NCI-H82 (cell line): ENCODE measurements at regions not wholly inside any gene's neighbourhood (a gene's known extent, or its start where the extent isn't known, plus 50 kb on each side); places are given as distances from the start of the nearest gene placed in this dataset.

Experiments
- DNase-seq: peaks from one replicate; lab custom pipeline; 2025; lab: John Stamatoyannopoulos, UW

DNA sequence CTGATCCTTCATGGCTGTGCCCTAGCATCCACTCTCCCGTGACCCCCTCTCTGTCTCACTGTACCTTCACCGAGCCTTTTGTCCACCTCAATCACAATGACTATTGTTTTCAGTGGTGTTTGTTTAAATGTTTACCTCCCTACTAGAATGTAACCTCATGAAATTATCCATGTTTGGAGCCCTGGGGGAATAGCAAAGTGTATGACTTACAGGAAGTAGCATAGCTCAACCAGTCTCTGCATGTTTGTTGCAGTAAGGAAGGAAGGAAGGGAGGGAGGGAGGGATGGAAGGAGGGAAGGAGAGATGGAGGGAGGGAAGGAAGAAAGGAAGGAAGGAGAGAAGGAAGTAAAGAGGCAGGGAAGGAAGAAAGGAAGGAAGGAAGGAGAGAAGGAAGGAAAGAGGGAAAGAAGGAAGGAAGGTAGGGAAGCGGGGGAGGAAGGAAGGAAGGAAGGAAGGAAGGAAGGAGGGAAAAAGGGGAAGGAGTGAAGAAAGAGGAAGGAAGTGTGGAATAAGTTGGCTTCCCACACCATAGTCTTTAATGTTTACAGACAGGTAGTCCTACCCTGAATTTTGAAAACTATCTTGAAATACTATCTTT lies 421.4 kb downstream of the COG6 start:
- no peak for DNase-seq

DNA sequence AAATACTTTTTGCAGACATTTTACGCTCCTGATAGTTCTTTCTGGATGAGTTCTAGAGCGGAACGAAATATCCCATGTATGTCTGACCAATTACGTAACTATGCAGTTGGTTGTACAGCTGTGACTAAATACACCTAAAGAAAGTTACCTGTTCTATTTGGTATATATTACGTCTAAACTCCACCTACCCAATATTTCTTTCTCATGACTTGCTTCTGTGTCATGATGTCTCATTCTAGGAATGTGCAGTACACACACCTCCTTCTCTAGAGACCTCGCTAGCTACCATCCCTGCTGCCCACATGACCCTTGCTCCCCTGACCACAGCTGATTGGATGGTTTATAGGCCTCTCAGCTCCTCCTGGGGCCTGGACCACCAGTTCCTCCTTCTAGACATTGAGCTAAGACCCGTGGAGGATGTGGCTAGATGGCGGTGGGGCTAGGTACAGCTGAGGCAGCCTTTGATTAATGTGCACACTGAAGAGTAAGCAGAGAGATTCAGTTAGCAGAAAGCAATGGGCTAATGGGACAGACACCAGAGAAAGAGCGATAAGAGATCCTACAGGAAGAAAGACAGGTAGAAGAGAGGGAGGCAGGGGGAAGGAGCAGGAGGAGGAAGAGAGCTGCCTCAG lies 422.1 kb downstream of the COG6 start:
- DNase-seq = no peak

GRCh38 chr13:40079721-40080120 lies 424.3 kb downstream of the COG6 start:
- DNase-seq = no peak

DNA sequence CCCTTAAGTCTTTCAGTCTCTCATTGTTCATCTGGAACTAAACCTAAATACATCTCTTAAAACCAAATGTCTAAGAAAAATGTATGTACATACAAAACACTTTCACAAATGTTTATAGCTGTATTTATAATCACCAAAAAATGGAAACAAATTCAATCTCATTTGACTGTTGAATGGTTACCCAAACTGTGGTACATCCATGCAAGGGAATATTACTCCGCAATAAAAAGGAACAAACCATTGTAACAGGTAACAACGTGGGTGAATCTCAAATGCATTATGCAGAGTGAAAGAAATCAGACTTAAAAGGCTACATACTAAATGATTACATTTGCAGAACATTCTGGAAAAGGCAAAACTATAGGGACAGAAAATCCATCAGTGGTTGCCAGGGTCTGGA lies 425.2 kb downstream of the COG6 start:
- DNase-seq = no peak

DNA sequence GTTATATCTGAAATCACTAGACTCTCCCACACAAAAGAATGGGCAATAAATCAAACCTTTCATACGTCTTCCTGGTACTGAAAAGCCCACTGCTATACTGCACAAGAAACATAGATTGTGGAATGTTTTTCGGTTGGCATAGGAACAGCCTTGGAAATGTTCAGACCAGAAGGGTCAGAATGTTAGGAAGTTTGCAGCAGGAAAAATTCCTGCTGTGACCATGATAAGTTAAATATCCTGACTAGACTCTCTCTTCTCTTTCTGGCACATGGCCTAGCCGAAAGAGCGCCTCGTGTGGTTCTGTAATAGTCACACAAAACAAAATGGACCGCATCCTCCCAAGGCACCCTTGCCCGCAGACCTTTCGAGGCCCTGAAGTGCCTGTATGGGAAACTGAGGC lies 427.2 kb downstream of the COG6 start:
- DNase-seq = no peak

GRCh38 chr13:40083841-40084240 lies 428.4 kb downstream of the COG6 start:
- no peak for DNase-seq

DNA sequence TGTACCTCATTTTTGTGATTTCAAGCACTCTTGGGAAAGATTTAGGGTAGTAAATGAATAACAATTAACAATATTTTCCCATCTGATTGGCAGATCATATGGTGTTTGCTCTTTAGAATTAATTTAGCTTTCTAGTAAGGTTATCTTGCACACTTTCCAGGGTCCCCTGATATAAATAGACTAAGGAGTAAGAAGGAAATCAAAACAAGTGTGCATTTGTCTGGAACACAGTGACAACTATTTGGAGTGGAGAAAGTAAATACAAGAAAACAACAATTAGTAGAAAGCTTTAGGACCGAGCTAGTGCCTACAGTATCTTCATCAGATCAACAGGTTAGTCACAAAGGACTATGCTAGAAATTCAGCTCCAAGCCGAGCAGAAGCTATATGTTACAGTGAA lies 429.5 kb downstream of the COG6 start:
- DNase-seq = no peak

DNA sequence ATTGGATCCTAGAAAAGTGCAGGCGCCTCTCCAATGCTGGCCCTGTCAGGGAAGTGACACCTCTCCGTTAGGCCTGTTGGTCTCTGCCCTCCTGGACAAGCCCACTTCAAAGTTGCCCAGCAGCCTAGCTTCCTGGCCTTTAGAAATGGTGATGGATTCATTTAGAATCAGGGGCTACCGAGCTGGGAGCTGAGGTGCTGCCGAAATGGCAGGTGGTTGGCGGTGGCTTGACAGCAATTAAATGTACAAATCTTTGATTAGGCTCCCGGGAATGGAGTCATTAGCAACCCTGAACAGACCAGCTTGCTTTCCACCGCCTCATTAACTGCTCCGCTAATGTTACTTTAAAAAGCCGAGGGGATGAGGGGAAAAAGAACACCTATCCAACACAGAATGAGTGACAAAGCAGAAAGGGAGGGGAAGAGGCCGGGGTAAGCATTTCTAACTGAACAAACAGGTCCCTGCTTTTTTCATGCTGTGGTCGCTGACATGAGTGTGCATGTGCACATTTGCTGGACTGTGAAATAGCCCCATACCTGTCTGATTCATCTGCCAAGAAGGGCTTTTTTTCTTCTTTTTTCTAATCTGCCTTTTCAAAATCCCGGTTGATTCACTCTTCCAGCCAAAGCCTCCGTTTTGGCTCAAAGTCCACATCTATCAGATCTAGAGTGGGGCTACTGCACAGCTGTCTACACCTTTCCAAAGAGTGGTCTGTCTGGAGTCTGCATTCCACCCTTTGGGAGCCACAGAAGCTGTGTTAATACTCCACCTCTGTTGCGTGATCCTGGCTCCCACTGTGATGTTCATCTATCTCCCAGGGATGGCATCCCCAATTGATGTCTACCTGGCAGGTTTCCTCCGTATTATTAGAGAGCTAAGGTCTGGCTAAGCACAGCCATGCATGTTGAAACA lies 431.9 kb downstream of the COG6 start:
- DNase-seq = peak; percentile 76

- DNase-seq = no peak
These were observed 438.6 kb downstream of the COG6 start for GRCh38 chr13:40094056-40094455.

DNA sequence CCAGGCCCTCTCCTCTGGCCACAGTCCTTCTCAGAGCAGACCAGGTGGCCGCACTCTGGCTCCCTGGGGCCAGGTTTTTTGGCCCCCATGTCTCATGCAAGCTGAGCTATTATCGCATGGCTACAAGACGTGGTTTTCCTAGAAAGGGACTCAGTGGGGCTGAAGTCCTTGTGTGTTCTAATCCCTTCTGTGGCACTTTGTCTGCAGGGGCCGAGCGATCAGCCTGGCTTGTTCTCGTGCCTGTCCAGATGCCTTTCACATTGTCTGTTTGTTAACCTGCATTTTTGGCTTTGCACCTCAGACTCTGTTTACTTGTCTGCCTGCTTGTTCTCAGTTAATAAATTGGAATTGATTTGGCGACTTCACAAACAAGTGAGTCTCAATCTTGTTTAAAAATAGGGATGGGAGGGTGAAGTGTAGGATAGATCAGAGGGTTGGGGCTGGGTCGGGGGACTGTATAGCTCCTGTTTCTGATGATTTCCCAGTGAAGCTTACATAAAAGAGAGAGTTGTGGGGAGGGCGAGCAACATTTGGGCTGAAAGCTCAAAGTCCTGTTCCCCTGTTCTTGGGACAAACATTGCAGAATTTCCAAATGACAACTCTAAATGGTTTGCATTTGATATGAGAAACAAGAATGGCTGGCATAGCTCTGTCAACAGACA lies 440.4 kb downstream of the COG6 start:
- no peak for DNase-seq

GRCh38 chr13:40096357-40096901 lies 441.0 kb downstream of the COG6 start:
- DNase-seq = peak; percentile 57

GRCh38 chr13:40098246-40098645 lies 442.8 kb downstream of the COG6 start:
- no peak for DNase-seq

GRCh38 chr13:40101708-40102359 lies 446.4 kb downstream of the COG6 start:
- DNase-seq = no peak

DNA sequence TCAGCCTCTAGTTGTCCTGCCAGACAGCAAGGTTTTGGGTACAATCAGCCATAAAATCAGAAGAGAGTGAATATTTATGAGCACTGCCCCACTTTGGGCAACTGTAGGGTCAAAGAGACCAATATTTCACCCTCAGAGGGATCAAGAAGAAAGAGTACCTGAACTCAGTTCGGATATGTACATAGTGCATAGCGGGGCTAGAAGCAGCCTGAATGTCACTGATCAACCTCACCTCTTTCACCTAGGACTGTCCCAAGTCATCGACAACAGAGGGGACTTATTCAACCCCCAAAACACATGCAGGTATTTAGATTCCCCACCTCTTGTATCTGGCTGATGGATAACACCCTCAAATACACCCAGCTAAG lies 446.9 kb downstream of the COG6 start:
- no peak for DNase-seq

DNA sequence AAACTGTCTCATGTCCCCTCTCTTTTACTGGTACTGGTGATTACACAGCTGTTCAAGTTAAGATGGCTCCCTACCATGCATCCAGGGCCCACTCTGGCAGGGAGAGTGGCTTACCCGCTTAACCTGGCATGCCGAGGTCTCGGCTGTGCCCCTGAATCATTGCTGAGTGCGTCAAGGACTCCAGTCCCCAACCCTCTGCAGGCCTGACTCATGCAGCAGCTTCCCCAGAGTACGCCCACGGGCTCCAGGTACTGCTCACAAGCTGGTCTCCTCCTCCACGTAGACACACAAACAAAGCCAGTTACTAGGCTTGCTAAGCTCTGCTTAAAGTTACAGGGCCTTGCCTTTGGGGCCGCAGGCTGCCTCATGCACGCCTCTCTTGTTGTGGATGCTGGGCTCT lies 447.4 kb downstream of the COG6 start:
- DNase-seq = no peak

GRCh38 chr13:40103864-40104263 lies 448.4 kb downstream of the COG6 start:
- DNase-seq = no peak

DNA sequence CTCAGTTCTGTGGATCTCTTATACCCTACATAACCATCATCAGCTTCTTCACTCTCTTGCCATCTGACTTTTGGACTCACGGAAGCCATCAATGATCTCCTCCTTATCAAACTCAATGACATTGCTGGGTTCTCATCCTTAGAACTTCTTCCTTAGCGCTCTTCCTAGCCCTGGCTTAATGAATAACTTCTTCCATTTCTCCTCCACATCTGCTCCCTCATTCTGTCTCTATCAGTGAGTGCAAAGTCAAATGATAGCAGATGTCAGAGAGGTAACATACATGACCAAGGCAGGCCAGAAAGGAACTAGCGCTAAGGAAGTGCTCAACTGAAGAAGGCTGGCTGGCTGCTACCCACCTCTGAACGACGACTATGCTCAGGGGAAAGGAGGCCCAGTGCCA lies 449.8 kb downstream of the COG6 start:
- DNase-seq = no peak

DNA sequence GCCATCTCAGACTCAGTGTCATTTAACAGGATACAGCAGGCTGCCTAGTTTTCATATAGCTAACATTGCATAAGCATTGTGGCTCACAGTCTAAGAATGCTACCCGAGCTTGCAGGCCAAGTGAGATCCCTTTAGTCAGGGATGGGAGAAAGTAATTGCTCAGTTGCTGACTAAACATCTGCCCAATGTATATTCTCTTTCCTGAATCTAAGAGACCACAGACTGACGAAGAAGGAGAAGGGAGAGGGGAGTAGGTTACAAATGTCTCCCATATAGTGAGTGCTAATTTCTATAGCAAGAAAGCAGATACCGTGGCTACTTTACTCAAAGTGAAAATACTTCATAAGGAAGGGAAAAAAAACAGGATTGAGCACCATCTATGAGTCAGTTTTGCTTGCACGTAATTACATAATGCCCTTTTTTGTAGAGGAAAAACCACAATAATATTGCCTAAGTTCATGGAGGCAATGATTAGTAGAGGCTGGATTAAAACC lies 453.9 kb downstream of the COG6 start:
- DNase-seq = no peak

GRCh38 chr13:40113643-40114304 lies 458.3 kb downstream of the COG6 start:
- DNase-seq = peak; percentile 34

- no peak for DNase-seq
These were observed 458.9 kb downstream of the COG6 start for GRCh38 chr13:40114305-40114896.

- no peak for DNase-seq
These were observed 460.0 kb downstream of the COG6 start for GRCh38 chr13:40115426-40115825.
